ENCODE measurements at regions not wholly inside any gene's neighbourhood (a gene's known extent, or its start where the extent isn't known, plus 50 kb on each side); places are given as distances from the start of the nearest gene placed in this dataset.

DNA sequence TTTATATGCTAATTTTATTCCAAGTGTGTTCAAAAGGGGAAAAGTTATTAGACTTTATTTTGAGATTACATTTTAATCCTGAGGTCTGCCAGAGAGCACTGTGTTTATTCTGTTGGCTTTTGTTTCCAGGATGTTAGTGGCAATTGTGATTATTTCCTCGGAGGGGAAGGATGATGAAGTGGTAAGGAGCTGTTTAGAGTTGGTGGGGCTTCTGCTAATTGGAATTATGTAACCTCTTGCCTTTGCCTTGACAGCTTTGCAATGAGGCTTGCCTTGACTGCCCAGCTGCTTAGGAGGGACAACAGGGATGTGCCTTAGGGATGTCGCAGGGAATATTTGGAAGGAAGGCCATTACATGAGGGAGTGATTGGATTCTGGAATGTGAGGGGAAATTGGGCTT is 89.7 kb upstream of the E2F8 start:
- DNase-seq (ENCODE audit: low read depth) = no peak

DNA sequence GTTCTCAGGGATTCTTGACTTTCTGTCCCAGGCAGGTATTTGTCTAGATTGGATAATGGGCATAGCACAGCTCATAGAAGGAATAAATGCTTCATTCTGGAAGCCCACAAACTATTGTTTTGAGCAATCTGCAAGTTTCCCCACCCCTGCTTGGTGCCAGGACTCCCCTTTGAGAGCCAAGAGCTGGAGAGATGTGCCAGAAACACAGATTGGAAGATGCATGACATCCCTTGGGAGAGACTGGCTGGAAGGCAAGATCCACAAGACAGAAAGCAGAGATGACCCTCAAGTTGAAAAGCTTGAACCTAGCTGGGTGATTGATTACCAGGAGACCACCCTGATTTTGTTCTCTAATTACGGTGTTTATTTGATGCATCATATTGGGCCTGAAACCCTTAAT is 89.2 kb upstream of the E2F8 start:
- no peak for DNase-seq (ENCODE audit: low read depth)

DNA sequence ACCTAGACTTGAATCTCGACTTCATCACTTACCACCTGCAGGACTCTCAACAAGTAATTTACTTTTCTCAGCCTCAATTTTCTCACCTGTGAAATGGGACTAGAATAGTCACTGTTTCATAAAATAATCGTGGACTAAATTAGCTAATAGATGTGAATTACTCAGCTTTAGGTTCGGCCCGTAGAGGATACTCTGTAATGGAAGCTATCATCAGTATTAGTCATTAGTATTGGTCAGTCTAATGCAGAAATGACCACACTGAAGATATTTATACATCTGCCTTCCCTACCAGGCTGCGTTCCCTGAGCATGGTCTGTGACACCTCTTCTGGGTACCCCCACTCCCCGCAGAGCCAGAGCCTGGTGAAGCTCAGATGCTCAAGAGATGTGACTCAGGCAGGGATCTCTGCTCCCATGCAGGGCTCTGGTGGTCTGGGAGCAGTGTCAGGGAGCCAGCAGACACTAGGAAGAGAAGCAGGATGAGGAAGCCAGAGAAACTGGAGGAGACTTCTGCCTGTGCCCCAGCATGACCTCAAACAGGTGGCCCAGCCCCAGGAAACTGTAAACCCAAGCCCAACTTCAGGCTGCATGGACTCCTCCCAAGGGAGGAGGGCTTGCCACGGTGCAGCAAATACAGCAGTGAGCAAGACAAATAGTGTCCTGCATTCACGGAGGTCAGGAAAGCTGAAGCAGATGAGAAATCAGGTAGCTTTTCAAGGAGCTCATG is 88.0 kb upstream of the E2F8 start:
- no peak for DNase-seq (ENCODE audit: low read depth)

GRCh38 chr11:19327280-19327679 is 86.5 kb upstream of the E2F8 start:
- no peak for DNase-seq (ENCODE audit: low read depth)

GRCh38 chr11:19326499-19326898 is 85.8 kb upstream of the E2F8 start:
- no peak for DNase-seq (ENCODE audit: low read depth)

DNA sequence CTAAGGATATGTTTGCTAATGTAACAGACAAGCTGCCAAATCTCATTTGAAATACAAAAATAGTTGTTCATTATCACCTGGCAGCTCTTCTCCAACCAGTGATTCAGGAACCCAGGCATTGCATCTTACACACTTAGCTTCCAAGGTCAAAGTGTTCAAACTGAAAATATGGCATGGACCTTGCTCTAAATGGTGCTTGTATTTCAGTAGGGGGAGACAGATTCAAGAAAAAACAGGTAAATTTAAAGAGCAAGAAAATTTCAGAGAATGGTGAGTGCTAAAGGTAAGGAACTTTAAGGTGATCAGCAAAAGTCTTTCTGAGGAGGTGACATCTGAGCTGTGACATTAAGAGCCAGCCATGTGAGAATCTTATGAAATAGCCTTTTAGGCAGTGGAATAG is 82.8 kb upstream of the E2F8 start:
- no peak for DNase-seq (ENCODE audit: low read depth)

GRCh38 chr11:19321351-19321750 is 80.6 kb upstream of the E2F8 start:
- DNase-seq (ENCODE audit: low read depth) = no peak

DNA sequence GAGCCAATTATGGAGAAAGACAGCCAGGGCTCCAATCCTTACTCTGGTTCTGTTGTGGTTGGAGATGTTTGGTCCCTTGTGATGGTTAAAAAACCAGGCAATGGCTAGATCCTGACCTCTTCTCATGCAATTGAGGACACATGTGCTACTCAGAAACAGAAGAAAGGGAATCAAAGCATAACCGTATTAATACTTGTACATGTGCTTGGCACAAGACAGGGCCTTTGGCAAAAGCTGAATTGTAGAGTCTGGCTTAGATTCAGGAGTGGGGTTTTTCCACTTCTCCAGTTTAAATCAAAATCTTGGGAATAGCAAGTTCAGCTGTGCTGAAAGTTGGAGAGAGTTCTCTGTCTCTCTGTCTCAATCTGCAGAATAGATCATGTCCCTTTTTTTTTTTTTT is 80.1 kb upstream of the E2F8 start:
- DNase-seq (ENCODE audit: low read depth) = no peak

DNA sequence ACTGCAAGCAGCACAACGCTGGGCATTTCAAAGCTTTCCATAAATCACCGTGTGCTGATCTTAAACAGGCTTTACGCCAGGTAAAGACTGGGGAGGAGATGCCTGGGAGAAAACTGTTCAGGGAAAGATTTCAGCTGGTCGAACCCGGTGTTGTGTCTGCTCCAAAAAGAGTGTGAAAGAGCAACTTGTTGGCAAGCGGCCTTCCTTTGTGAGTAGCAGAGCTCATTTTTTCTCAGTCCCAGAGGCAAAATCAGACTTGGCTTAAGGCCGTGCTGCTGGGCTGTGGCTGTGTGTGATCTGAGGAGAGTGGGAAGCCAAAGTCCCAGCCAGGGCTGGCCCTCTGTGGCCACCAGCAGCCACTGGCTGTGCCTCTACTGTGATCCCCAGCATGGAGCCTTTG is 75.7 kb upstream of the E2F8 start:
- no peak for DNase-seq (ENCODE audit: low read depth)

DNA sequence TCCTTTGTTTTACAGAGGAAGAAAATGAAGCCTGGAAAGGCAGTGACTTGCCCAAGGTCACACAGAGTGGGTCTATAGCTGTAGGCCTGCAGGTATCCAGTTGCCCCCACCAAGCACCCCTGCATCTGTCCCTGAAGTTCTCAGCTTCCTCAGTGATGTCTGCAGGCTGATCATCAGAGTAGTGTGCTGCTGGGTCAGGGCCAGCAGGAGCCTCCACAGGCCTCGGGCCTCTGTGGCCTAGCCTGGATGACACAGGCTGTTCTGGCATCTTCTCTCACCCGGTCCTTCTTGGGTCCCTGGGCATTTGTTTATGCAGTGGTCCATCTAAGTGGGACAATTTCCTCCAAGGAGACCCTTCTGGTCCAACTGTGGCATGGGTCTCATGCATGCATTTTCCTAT is 74.8 kb upstream of the E2F8 start:
- no peak for DNase-seq (ENCODE audit: low read depth)

GRCh38 chr11:19313140-19313539 is 72.4 kb upstream of the E2F8 start:
- DNase-seq (ENCODE audit: low read depth) = no peak

- peak; percentile 5 for DNase-seq (ENCODE audit: low read depth)
Observed at GRCh38 chr11:19311308-19312030, 70.7 kb upstream of the E2F8 start.

DNA sequence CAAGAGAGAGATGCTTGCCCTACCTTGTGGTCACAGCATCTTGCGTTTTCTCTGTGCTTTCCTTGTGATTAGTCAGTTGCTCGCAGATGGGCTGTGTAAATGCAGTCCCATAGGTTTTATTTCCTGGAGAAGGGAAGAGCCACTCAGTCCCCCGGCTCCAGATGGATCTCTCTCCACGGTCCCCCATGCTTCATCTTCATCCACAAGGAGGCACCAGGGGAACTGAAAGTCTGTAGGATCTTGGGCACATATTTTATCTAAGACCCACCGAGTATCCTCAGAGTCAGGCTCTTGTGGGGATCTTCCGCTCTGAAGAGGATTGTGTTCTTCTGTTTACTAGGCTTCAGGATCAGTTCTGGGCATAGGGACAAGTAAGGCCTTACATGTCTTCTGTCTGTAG is 66.8 kb upstream of the E2F8 start:
- no peak for DNase-seq (ENCODE audit: low read depth)

DNA sequence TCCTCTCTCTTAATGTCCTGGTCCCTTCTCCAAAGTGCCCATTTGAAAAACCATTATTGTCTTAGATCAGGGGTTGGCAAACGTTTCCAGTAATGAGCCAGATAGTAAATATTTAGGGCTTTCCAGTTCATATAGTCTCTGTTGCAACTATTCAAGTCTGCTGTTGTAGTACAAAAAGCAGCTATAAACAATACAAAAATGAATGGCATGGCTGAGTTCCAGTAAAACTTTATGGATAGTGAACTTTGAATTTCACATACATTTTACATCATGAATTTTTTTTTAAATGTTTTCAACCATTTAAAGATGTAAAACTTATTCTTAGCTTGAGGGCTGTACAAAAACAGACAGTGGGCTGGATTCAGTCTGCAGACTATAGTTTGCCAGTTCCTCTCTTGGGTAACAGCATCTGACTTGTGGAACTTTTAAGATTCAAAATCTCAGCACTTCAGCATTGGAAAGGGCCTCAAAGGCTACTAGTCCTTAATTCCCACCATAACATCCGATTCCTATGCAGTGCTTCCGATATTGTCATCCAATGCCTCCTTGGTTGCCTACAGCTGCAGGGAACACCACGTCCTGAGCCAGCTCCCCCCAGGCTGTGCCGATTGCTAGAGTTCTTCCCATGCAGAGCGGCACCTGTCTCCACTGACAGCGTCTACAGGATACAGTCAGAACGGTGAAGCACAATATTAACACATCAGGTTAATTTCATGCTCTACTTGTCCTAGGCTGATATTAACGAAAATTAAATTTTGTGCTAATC is 65.6 kb upstream of the E2F8 start:
- DNase-seq (ENCODE audit: low read depth) = no peak

- DNase-seq (ENCODE audit: low read depth) = no peak
Observed at GRCh38 chr11:19301361-19301760, 60.6 kb upstream of the E2F8 start.

- DNase-seq (ENCODE audit: low read depth) = no peak
Observed at GRCh38 chr11:19294444-19294843, 53.7 kb upstream of the E2F8 start.

GRCh38 chr11:19291064-19291463 is 50.3 kb upstream of the E2F8 start:
- DNase-seq (ENCODE audit: low read depth) = no peak
